Thoracic aorta (tissue), 2 donors: ENCODE measurements at regions not wholly inside any gene's neighbourhood (a gene's known extent, or its start where the extent isn't known, plus 50 kb on each side); places are given as distances from the start of the nearest gene placed in this dataset.

Source experiments
- ATAC-seq: fragments of 150-250 bp; one replicate; pipeline ENCODE4 v1.8.0; 2017; ENCODE audit warnings: low read depth; ENCODE audit not compliant: insufficient number of reproducible peaks, low FRiP score
- DNase-seq: peaks from one replicate; pipeline ENCODE4 v3.0.0-alpha.2; 2020; ENCODE audit warnings: low spot score
- H3K27ac ChIP-seq, 2 donors: fragments of 200-600 bp; sonication (generic); 1 replicate in 1 of 2; 2 replicates in 1 of 2; pipeline ENCODE4 v1.5.1; 2016; ENCODE audit warnings: mild to moderate bottlenecking in 2 of 2, moderate library complexity in 2 of 2
- H3K27me3 ChIP-seq: fragments of 200-600 bp; sonication (generic); replicated peaks from 2 replicates; pipeline ENCODE4 v1.6.0; 2016; ENCODE audit warnings: mild to moderate bottlenecking; ENCODE audit not compliant: insufficient read depth
- H3K36me3 ChIP-seq: fragments of 200-600 bp; sonication (generic); one replicate; pipeline ENCODE4 v1.5.1; 2016
- H3K4me1 ChIP-seq, 2 donors: fragments of 200-600 bp; sonication (generic); 1 replicate in 1 of 2; 2 replicates in 1 of 2; pipeline versions ENCODE4 v1.5.1 to v1.6.0; 2016; ENCODE audit warnings: low read depth in 2 of 2, mild to moderate bottlenecking in 1 of 2; ENCODE audit not compliant: control insufficient read depth in 1 of 2
- H3K4me3 ChIP-seq: fragments of 200-600 bp; sonication (generic); 2 replicates; pipeline ENCODE4 v1.5.1; 2016; ENCODE audit warnings: mild to moderate bottlenecking
- H3K9me3 ChIP-seq: fragments of 200-600 bp; sonication (generic); 2 replicates; pipeline ENCODE4 v1.5.1; 2016
- TF ChIP-seq, protein P1 (sequence below): fragments of 200-600 bp; sonication (generic); IDR thresholded peaks from one replicate; pipeline ENCODE4 v1.5.1; 2019; ENCODE audit warnings: antibody characterized with exemption

DNA sequence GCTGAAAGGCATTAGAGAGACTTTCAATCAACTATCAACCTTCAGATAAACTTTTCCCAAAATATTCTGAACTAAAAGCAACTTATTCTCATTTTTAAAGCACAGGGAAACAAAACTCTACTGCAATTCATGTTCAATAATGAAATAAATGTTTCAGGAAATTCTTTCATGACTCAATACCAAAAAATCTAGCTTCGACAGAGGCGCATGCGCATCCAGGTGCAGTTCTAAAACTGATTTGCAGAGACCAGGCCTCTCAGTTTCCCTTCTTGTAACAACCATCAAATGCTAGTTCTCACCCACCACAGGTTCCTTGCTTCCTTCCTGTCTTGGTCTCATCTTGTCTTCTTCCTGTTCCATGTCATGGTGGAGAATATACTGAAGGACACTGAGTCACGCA, 55.3 kb upstream of the NRBF2 start:
- DNase-seq (no peak), ATAC-seq (no peak)
- Histone ChIP-seq H3K9me3 (no peaks in the 10 kb centered on the region), H3K4me3 (no peak overlapping the region), H3K36me3 (no peaks in the 10 kb centered on the region), H3K27me3 (no peaks in the 10 kb centered on the region), H3K27ac (no peak overlapping the region), H3K4me1 (no peaks in the 10 kb centered on the region)
- TF ChIP-seq, protein P1, sequence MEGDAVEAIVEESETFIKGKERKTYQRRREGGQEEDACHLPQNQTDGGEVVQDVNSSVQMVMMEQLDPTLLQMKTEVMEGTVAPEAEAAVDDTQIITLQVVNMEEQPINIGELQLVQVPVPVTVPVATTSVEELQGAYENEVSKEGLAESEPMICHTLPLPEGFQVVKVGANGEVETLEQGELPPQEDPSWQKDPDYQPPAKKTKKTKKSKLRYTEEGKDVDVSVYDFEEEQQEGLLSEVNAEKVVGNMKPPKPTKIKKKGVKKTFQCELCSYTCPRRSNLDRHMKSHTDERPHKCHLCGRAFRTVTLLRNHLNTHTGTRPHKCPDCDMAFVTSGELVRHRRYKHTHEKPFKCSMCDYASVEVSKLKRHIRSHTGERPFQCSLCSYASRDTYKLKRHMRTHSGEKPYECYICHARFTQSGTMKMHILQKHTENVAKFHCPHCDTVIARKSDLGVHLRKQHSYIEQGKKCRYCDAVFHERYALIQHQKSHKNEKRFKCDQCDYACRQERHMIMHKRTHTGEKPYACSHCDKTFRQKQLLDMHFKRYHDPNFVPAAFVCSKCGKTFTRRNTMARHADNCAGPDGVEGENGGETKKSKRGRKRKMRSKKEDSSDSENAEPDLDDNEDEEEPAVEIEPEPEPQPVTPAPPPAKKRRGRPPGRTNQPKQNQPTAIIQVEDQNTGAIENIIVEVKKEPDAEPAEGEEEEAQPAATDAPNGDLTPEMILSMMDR: no peak

DNA sequence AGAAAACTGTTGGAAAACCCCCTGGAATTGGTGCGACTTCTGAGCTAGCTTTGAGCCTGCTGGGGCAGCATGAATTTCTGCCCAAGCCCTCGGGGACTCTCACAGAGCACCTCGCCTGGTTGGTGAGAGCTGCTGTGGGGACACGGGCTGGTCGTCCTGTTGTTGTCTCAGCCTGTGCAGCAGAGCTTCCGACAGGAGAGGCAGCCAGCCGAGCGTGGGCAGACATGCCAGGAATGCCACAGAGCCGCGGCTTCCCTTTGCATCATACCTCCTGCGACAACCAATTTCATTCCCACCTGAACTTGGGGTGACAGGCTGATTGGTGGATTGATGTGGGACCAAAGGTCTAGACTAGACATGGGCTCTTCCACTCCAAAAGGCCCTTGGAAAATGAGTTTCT, 60.2 kb upstream of the NRBF2 start:
- H3K4me1 ChIP-seq: no peaks in the 10 kb centered on the region
- H3K4me3 ChIP-seq: no peak overlapping the region
- TF ChIP-seq, protein P1: no peak
- ATAC-seq (no peak), DNase-seq (no peak)
- H3K36me3 ChIP-seq: no peaks in the 10 kb centered on the region
- no peaks in the 10 kb centered on the region for H3K27me3 ChIP-seq
- H3K9me3 ChIP-seq: no peaks in the 10 kb centered on the region
- H3K27ac ChIP-seq: no peak overlapping the region

DNA sequence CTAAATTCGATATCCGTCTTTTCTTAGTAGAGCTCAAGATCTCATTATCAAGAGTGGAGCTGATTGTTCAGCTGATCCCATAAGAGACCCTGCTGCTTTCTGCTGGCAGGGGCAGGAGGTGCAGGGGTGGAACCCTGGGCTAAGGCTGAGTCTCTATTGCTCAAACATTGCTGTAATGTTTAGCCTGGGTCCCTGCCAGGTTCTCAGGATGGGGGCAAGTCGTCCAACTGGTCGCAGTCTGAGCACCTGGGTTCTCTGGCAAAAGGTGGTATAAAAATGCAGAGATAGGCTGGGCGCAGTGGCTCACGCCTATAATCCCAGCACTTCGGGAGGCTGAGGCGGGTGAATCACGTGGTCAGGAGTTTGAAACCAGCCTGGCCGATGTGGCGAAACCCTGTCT, 62.0 kb upstream of the NRBF2 start:
- H3K4me3 ChIP-seq: no peak overlapping the region
- H3K9me3 ChIP-seq: no peaks in the 10 kb centered on the region
- no peaks in the 10 kb centered on the region for H3K27me3 ChIP-seq
- TF ChIP-seq, protein P1: no peak
- no peaks in the 10 kb centered on the region for H3K4me1 ChIP-seq
- ATAC-seq (no peak), DNase-seq (no peak)
- H3K27ac ChIP-seq: no peak overlapping the region
- H3K36me3 ChIP-seq: no peaks in the 10 kb centered on the region

DNA sequence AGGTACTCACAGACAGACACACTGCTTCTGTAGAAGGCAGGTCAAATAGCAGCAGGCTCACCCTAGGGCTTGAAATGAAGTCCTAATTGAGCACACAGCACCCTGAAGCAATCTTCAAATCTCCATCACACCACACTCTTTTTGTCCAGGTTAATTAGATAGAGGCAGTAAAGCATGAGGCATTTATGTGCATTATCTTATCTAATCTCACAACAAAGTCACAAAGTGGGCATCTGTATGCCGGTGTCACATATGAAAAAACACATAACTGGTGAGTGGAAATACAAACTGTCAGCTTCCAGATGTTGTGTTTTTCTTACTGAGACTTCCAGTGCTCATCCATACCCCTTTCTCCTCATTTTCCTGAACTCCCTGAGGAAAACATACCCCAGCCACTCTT, 63.8 kb upstream of the NRBF2 start:
- DNase-seq (no peak), ATAC-seq (no peak)
- Histone ChIP-seq H3K4me3 (no peak overlapping the region), H3K9me3 (no peaks in the 10 kb centered on the region), H3K4me1 (no peaks in the 10 kb centered on the region), H3K27ac (no peak overlapping the region), H3K36me3 (no peaks in the 10 kb centered on the region), H3K27me3 (no peaks in the 10 kb centered on the region)
- TF ChIP-seq, protein P1: no peak

DNA sequence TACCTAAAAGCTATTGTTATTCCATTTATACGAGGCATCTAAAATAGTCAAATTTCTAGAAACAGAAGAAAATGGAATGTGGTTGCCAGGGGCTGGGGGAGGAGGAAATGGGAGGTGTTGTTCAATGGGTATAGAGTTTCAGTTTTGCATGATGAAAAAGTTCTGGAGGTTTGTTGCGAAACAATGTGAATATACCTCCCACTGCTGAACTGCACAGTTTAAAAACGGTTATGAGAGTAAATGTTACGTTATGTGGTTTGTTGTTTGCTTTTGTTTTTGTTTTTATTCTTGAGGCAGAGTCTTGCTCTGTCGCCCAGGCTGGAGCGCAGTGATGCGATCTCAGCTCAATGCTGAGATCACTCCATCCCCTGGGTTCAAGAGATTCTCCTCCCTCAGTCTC, 64.9 kb upstream of the NRBF2 start:
- H3K4me1 ChIP-seq: no peaks in the 10 kb centered on the region
- ATAC-seq: no peak
- DNase-seq: no peak
- H3K27ac ChIP-seq: no peak overlapping the region
- H3K9me3 ChIP-seq: no peaks in the 10 kb centered on the region
- TF ChIP-seq, protein P1: no peak
- no peaks in the 10 kb centered on the region for H3K27me3 ChIP-seq
- H3K36me3 ChIP-seq: no peaks in the 10 kb centered on the region
- H3K4me3 ChIP-seq: no peak overlapping the region
